AG04449 (cell line): ENCODE measurements at regions not wholly inside any gene's neighbourhood (a gene's known extent, or its start where the extent isn't known, plus 50 kb on each side); places are given as distances from the start of the nearest gene placed in this dataset.

Experiments used
- CTCF ChIA-PET: fragments of 350-600 bp; formaldehyde crosslinking; extraction: SDS; loops from one replicate; lab custom pipeline; 2021; ENCODE audit warnings: antibody characterized with exemption; lab: Yijun Ruan, JAX
- POLR2A ChIA-PET: fragments of 400-600, 350-600 bp; formaldehyde crosslinking; extraction: SDS; loops from one replicate; lab custom pipeline; 2020; ENCODE audit warnings: antibody characterized with exemption, inconsistent platforms; lab: Yijun Ruan, JAX
- DNase-seq: peaks from one replicate; pipeline ENCODE4 v3.0.0-alpha.2; 2010; ENCODE audit warnings: low read depth, low spot score
- H3K4me3 ChIP-seq: 2 replicates; pipeline ENCODE4 v1.5.1; 2011; ENCODE audit warnings: low read depth, mild to moderate bottlenecking, control low read depth, low read length
- CTCF ChIP-seq: IDR thresholded peaks from one replicate; pipeline ENCODE4 v1.5.1; 2011; ENCODE audit warnings: mild to moderate bottlenecking, moderate library complexity, low read length, control low read depth, inconsistent platforms; ENCODE audit not compliant: insufficient read depth; ENCODE audit errors: missing control alignments

GRCh38 chr22:44557064-44557748 lies 59.2 kb upstream of the RTL6 start:
- CTCF ChIA-PET: interaction anchor here (0.5 to 2.0 kb wide), 3 partner anchors 10 to 241 kb away, joined by 3 to 8 read pairs (median 8); no protein-coding TSS in a partner anchor
- no peak for TF ChIP-seq CTCF
- DNase-seq: no peak
- POLR2A ChIA-PET: no interaction called here
- H3K4me3 ChIP-seq: no peak overlapping the region

GRCh38 chr22:44555597-44555996 lies 57.6 kb upstream of the RTL6 start:
- DNase-seq: no peak
- CTCF ChIA-PET: no interaction called here
- no peak overlapping the region for H3K4me3 ChIP-seq
- TF ChIP-seq CTCF: no peak
- POLR2A ChIA-PET: no interaction called here

- POLR2A ChIA-PET: no interaction called here
Measured at GRCh38 chr22:44555046-44555445, 57.0 kb upstream of the RTL6 start.

GRCh38 chr22:44554411-44554810 lies 56.4 kb upstream of the RTL6 start:
- POLR2A ChIA-PET: no interaction called here
- CTCF ChIA-PET: no interaction called here

More at GRCh38 chr22:44555046-44555445, 57.0 kb upstream of the RTL6 start:
- CTCF ChIA-PET: no interaction called here
- no peak overlapping the region for H3K4me3 ChIP-seq
- no peak for DNase-seq
- TF ChIP-seq CTCF: no peak

GRCh38 chr22:44550711-44551491 lies 52.9 kb upstream of the RTL6 start:
- H3K4me3 ChIP-seq: peak overlapping the region; percentile 50
- ChIA-PET CTCF (interaction anchor here (1.6 kb wide), 1 partner anchor 17 kb away, joined by 4 read pairs; no protein-coding TSS in a partner anchor), POLR2A (interaction anchor here (0.6 kb wide), 1 partner anchor 403 kb away, joined by 3 read pairs; no protein-coding TSS in a partner anchor)
- DNase-seq: peak; percentile 37
- no peak for TF ChIP-seq CTCF

More at GRCh38 chr22:44554411-44554810, 56.4 kb upstream of the RTL6 start:
- TF ChIP-seq CTCF: no peak
- H3K4me3 ChIP-seq: no peak overlapping the region
- DNase-seq: no peak

- H3K4me3 ChIP-seq: no peak overlapping the region
- TF ChIP-seq CTCF: no peak
- ChIA-PET CTCF (interaction anchor here (0.5 kb wide), 1 partner anchor 180 kb away, joined by 3 read pairs; no protein-coding TSS in a partner anchor), POLR2A (interaction anchor here (0.5 kb wide), 1 partner anchor 66 kb away, joined by 3 read pairs; no protein-coding TSS in a partner anchor)
- no peak for DNase-seq
Measured at GRCh38 chr22:44549701-44550100, 51.7 kb upstream of the RTL6 start.
